Neutrophil (primary cell): ENCODE measurements at regions not wholly inside any gene's neighbourhood (a gene's known extent, or its start where the extent isn't known, plus 50 kb on each side); places are given as distances from the start of the nearest gene placed in this dataset.

Experiments
- H3K27ac ChIP-seq: fragments of 200-600 bp; sonication (generic); 2 replicates; pipeline ENCODE4 v1.5.1; 2016; ENCODE audit warnings: mild to moderate bottlenecking, moderate library complexity
- H3K27me3 ChIP-seq: fragments of 200-600 bp; sonication (generic); 2 replicates; pipeline ENCODE4 v1.6.0; 2016; ENCODE audit warnings: mild to moderate bottlenecking
- H3K36me3 ChIP-seq: fragments of 200-600 bp; sonication (generic); 2 replicates; pipeline ENCODE4 v1.5.1; 2017
- H3K4me1 ChIP-seq, 2 experiments: fragments of 200-600 bp in 1 of 2; sonication (generic) in 1 of 2; 1 replicate in 1 of 2; 2 replicates in 1 of 2; pipeline versions ENCODE4 v1.5.1 to v1.6.1; 2013 to 2016; ENCODE audit warnings: low read depth in 1 of 2, low read length in 1 of 2, mild to moderate bottlenecking in 1 of 2, moderate library complexity in 1 of 2; ENCODE audit not compliant: control insufficient read depth in 1 of 2, insufficient read depth in 1 of 2
- H3K4me3 ChIP-seq, 2 experiments: fragments of 200-600 bp in 1 of 2; sonication (generic) in 1 of 2; 1 replicate in 1 of 2; 2 replicates in 1 of 2; pipeline ENCODE4 v1.5.1; 2013 to 2016; ENCODE audit warnings: low read depth in 1 of 2, low read length in 1 of 2, mild to moderate bottlenecking in 1 of 2, moderate library complexity in 1 of 2
- H3K9me3 ChIP-seq: fragments of 200-600 bp; sonication (generic); 2 replicates; pipeline ENCODE4 v1.5.1; 2016
- TF ChIP-seq, protein P1 (sequence below): fragments of 200-600 bp; sonication (generic); IDR thresholded peaks from 2 replicates; pipeline ENCODE4 v1.5.1; 2016; ENCODE audit warnings: antibody characterized with exemption

DNA sequence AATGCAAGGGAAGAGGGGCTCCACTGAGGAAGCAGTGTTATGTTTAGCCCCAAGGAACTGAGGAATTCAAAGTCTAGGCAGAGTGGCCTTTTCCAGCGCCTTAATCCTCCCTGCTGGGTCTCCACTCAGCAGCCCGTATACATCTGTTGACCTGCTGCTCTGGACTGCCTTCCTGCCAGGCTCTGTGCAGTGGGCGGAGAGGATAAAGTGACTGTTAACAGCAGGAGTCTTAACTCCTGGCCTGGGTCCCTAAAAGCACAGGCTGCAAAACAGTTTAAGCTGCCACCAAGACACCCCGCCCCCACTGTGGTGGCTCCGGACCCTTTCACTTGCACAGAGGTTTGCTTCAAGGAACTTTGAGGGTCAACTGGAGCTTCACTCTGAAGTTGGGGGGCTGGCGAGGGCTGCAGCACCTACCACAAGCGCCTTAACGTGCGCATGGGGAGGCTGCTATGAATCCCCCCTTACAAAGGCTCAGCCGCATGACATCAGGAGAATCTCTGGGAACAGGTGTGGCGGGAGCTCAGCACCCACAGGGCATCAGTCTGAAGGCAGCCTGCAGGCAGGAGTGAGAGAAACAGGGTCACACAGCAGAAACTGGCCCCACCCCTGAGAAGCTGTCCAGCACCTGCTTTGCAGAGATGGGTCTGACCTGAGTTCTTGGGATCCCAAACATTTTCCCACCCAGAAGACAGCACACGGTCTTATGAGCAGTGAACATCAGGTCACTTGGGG is 358.2 kb upstream of the GATB start:
- TF ChIP-seq, protein P1, sequence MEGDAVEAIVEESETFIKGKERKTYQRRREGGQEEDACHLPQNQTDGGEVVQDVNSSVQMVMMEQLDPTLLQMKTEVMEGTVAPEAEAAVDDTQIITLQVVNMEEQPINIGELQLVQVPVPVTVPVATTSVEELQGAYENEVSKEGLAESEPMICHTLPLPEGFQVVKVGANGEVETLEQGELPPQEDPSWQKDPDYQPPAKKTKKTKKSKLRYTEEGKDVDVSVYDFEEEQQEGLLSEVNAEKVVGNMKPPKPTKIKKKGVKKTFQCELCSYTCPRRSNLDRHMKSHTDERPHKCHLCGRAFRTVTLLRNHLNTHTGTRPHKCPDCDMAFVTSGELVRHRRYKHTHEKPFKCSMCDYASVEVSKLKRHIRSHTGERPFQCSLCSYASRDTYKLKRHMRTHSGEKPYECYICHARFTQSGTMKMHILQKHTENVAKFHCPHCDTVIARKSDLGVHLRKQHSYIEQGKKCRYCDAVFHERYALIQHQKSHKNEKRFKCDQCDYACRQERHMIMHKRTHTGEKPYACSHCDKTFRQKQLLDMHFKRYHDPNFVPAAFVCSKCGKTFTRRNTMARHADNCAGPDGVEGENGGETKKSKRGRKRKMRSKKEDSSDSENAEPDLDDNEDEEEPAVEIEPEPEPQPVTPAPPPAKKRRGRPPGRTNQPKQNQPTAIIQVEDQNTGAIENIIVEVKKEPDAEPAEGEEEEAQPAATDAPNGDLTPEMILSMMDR = no peak
- H3K36me3 ChIP-seq = no peaks in the 10 kb centered on the region
- no peaks in the 10 kb centered on the region for H3K4me1 ChIP-seq
- no peak overlapping the region for H3K27ac ChIP-seq
- H3K4me3 ChIP-seq = no peak overlapping the region
- H3K27me3 ChIP-seq = no peaks in the 10 kb centered on the region
- no peaks in the 10 kb centered on the region for H3K9me3 ChIP-seq

DNA sequence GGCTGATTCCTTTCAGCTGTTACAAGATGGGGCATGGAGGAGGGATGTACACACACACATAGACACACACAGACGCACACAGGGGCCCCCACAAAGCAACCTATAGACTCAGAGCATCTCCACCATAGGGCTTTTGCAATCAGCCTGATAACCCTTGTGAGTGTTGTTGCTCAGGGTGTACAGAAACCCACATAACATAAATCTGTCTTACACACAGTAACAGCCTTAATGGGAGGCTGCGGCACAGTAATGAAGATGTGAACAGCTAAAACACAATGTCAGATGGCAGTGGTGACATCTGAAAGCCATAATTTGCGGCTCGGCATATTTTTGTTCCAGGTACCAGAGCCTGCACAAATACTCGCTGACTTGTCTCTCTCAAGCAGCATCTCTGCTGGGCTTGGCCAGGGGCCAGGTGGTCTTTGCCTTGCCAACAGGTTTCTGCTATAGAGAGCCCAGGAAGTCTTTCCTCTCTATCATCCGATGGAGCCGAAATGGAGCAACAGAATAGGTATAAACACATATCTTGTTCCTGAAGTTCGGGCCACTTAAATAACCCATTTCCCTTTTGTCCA is 357.2 kb upstream of the GATB start:
- no peak overlapping the region for H3K27ac ChIP-seq
- no peaks in the 10 kb centered on the region for H3K27me3 ChIP-seq
- TF ChIP-seq, protein P1 = no peak
- no peak overlapping the region for H3K4me3 ChIP-seq
- no peaks in the 10 kb centered on the region for H3K4me1 ChIP-seq
- H3K36me3 ChIP-seq = no peaks in the 10 kb centered on the region
- no peaks in the 10 kb centered on the region for H3K9me3 ChIP-seq

DNA sequence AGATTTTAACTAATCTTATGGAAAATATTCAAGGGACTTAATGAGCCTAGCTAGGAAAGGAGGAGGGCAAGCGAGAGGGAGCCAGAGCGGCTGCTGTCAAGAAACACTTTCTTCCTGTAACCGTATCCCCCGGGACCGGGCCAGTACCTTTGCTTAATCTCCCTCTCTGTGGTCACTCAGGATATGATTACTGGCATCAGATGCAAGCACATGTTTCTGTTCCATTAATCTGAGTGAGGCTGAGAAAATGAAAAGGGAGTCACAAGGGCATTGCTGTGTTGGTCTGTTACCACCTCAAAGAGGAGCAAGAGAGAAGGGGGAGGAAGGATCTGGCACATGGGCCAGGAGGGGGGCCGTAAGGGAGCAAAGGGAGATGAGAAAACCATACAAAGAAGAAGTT is 356.7 kb upstream of the GATB start:
- Histone ChIP-seq H3K36me3 (no peaks in the 10 kb centered on the region), H3K27me3 (no peaks in the 10 kb centered on the region), H3K9me3 (no peaks in the 10 kb centered on the region), H3K4me1 (no peaks in the 10 kb centered on the region), H3K27ac (no peak overlapping the region), H3K4me3 (no peak overlapping the region)
- TF ChIP-seq, protein P1 = no peak

DNA sequence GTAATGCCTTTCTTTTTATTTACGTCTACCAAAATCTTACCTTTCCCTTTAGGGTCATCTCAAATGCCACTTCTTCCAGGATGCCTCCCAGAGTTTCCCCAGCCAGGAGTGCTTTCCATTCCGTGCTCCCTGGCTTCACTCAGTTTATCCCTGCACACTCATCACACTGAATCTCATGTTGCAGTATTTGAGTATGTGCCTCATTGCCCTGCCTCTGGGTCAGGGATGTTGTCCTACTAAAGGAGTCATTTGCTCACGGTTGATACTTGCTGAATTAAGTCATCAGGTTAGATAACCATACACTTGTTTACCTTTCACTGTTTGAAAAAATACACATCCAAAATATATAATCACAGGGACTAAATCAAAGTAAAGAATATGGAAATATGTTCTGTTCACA is 356.2 kb upstream of the GATB start:
- H3K27ac ChIP-seq = no peak overlapping the region

DNA sequence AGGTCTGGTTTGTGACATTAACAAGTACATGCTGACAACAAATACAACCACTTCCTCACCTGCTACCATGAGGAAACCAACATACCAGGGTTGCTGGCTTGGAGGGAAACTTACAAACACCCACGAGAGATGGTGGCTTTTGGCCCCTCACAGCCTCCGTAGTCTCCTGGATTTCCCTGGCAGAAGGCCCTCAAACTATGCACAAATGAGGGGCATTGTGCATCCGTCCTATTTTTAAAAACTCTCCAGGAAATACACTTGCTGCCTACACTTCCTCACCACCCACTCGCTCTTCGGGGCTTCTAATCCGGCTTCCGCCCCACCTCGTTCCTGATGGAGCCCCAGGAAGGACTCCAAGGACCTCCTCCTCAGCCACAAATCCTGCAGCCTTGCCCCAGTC is 355.0 kb upstream of the GATB start:
- TF ChIP-seq, protein P1 = no peak
- H3K27ac ChIP-seq = no peak overlapping the region
- no peak overlapping the region for H3K4me3 ChIP-seq
- no peaks in the 10 kb centered on the region for H3K9me3 ChIP-seq
- no peaks in the 10 kb centered on the region for H3K36me3 ChIP-seq
- H3K4me1 ChIP-seq = no peaks in the 10 kb centered on the region
- no peaks in the 10 kb centered on the region for H3K27me3 ChIP-seq

More for the DNA sequence above, 356.2 kb upstream of the GATB start:
- Histone ChIP-seq H3K4me3 (no peak overlapping the region), H3K36me3 (no peaks in the 10 kb centered on the region), H3K27me3 (no peaks in the 10 kb centered on the region), H3K9me3 (no peaks in the 10 kb centered on the region), H3K4me1 (no peaks in the 10 kb centered on the region)
- TF ChIP-seq, protein P1 = no peak
